ENCODE measurements at regions not wholly inside any gene's neighbourhood (a gene's known extent, or its start where the extent isn't known, plus 50 kb on each side); places are given as distances from the start of the nearest gene placed in this dataset.

DNA sequence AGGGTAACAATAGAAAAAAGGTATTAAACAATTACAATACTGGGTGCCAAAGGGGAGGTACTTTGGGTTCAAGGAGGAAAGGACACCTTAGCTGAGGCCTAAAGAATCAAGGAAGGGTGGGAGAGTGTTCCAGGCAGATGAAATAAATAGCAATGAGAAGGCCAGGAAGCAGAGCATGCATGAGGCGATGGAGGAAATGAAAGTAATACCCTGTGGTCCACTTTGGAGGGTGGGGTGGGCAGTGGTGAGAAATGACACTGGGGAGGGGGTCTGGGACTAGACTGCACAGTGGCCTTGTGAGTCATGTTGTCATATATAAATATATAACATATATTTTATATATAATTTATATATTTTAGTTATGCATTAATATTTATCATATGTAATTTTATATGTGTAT lies 55.9 kb downstream of the BHLHE40 start:
- no peak overlapping the region for H3K27ac ChIP-seq
- 66 to 83% methylated on average over 1 of the region's 1 CpG for WGBS, 2 donors
- no peak for DNase-seq
- no peaks in the 10 kb centered on the region for H3K4me1 ChIP-seq
- TF ChIP-seq POLR2A (IDR thresholded peaks at IDR 0.05) (no peak), EP300 (IDR thresholded peaks at IDR 0.05) (no peak), POLR2AphosphoS5 (IDR thresholded peaks at IDR 0.05) (no peak)
- TF ChIP-seq, protein P1, sequence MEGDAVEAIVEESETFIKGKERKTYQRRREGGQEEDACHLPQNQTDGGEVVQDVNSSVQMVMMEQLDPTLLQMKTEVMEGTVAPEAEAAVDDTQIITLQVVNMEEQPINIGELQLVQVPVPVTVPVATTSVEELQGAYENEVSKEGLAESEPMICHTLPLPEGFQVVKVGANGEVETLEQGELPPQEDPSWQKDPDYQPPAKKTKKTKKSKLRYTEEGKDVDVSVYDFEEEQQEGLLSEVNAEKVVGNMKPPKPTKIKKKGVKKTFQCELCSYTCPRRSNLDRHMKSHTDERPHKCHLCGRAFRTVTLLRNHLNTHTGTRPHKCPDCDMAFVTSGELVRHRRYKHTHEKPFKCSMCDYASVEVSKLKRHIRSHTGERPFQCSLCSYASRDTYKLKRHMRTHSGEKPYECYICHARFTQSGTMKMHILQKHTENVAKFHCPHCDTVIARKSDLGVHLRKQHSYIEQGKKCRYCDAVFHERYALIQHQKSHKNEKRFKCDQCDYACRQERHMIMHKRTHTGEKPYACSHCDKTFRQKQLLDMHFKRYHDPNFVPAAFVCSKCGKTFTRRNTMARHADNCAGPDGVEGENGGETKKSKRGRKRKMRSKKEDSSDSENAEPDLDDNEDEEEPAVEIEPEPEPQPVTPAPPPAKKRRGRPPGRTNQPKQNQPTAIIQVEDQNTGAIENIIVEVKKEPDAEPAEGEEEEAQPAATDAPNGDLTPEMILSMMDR (IDR thresholded peaks at IDR 0.05) = no peak
- no peaks in the 10 kb centered on the region for H3K36me3 ChIP-seq
- no peaks in the 10 kb centered on the region for H3K27me3 ChIP-seq
- no peaks in the 10 kb centered on the region for H3K9me3 ChIP-seq
- intact Hi-C loops (cut with DNase I) = no loop called here
- H3K4me3 ChIP-seq = no peak overlapping the region

DNA sequence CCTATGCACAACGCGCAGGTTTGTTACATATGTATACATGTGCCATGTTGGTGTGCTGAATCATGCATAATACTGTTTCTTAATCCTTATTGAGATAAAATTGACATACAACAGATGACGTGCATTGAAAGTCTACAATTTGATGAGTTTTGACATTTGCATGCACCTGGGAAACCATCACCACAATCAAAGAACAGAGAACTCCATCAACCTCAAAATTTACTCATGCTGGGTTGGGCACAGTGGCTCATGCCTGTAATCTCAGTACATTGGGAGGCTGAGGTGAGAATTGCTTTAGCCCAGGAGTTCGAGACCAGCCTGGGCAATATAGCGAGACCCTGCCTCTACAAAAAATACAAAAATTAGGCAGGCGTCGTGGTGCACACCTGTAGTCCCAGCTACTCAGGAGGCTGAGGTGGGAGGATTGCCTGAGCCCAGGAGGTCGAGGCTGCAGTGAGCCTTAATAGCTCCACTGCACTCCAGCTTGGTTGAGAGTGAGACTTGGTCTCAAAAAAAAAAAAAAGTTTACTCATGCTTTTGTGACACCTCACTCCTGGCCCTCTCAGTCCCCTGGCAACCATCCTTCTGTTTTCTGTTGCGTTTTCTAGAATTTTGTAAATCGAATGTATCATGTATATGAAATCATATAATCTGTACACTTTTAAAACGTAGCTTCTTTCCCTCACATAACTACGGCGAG lies 56.6 kb downstream of the BHLHE40 start:
- Histone ChIP-seq H3K36me3 (no peaks in the 10 kb centered on the region), H3K27ac (no peak overlapping the region), H3K4me3 (no peak overlapping the region), H3K4me1 (no peaks in the 10 kb centered on the region), H3K9me3 (no peaks in the 10 kb centered on the region), H3K27me3 (no peaks in the 10 kb centered on the region)
- no peak for TF ChIP-seq EP300 (IDR thresholded peaks at IDR 0.05)
- intact Hi-C loops (cut with DNase I) = no loop called here
- no peak for DNase-seq
- 87 to 89% methylated on average over 13 of the region's 13 CpGs for WGBS, 2 donors

DNA sequence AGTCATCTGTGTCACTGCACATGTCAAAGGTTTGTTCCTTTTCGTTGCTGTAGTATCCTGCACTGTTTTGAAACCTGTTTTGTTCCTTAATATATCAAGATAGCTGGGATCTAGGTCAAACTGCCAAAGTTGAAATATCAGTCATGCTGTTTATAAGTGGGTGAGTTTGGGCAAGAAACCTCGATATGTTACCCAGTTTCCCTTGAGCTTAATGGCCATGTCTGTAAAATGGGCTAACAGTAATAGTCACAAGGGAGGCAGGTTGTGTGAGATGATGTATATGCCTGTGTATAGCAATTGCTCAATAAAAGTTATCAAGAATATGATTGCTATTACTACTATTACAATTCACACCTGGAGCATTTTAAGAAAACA lies 57.1 kb downstream of the BHLHE40 start:
- H3K27me3 ChIP-seq = no peaks in the 10 kb centered on the region
- no peak for DNase-seq
- H3K27ac ChIP-seq = no peak overlapping the region
- TF ChIP-seq POLR2AphosphoS5 (IDR thresholded peaks at IDR 0.05) (no peak), POLR2A (IDR thresholded peaks at IDR 0.05) (no peak), EP300 (IDR thresholded peaks at IDR 0.05) (no peak)
- TF ChIP-seq, protein P1 (IDR thresholded peaks at IDR 0.05) = no peak
- no peaks in the 10 kb centered on the region for H3K4me1 ChIP-seq
- no peaks in the 10 kb centered on the region for H3K9me3 ChIP-seq
- intact Hi-C loops (cut with DNase I) = no loop called here
- WGBS, 2 donors = 62 to 82% methylated on average over 2 of the region's 2 CpGs
- H3K36me3 ChIP-seq = no peaks in the 10 kb centered on the region
- H3K4me3 ChIP-seq = no peak overlapping the region

DNA sequence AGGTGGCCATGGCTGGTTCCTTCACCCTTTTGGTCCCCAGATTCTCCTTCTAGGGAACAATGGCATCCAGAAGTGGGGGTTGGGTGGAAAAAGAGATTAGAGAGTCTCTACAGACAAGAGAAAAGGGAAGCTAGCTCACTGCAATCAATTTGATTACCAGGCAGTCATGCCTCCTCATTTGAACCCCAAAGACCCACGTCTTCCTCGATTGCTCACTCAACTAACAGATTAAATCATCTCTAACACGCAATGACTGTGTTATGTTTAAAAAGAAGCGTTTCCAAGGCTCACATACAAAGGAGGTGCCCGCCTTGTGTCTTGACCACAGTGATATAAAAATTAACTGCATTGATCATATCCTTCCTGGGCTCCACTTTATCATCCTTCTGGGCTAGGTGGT lies 57.6 kb downstream of the BHLHE40 start:
- intact Hi-C loops (cut with DNase I) = no loop called here
- Histone ChIP-seq H3K9me3 (no peaks in the 10 kb centered on the region), H3K4me1 (no peaks in the 10 kb centered on the region), H3K27me3 (no peaks in the 10 kb centered on the region), H3K27ac (no peak overlapping the region), H3K36me3 (no peaks in the 10 kb centered on the region), H3K4me3 (no peak overlapping the region)
- WGBS, 2 donors = 78 to 80% methylated on average over 5 of the region's 5 CpGs
- no peak for DNase-seq
- TF ChIP-seq POLR2A (IDR thresholded peaks at IDR 0.05) = no peak
- no peak for TF ChIP-seq EP300 (IDR thresholded peaks at IDR 0.05)
- no peak for TF ChIP-seq POLR2AphosphoS5 (IDR thresholded peaks at IDR 0.05)
- TF ChIP-seq, protein P1 (IDR thresholded peaks at IDR 0.05) = no peak

DNA sequence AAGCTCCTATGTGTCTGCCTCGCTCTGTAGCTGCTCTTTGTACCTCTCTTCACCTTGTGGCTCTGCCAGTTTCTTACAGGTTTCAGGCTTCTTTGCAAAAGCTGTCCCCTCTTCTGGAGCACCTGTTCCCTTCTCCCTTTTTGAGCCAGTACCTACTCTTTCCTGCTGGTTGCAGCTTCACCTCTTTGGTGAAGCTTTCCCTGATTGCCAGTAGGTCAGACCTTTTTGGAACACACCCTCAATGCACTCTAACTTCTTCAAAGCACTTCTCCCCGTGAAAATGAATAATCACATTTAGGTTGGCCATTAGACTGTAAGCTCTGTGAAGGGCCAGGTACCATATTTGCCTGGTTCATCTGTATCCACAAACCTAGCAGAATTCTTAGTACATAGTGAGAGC lies 60.3 kb downstream of the BHLHE40 start:
- Histone ChIP-seq H3K9me3 (no peaks in the 10 kb centered on the region), H3K27me3 (no peaks in the 10 kb centered on the region), H3K27ac (no peak overlapping the region), H3K4me3 (no peak overlapping the region), H3K4me1 (no peaks in the 10 kb centered on the region), H3K36me3 (no peaks in the 10 kb centered on the region)
- WGBS, 2 donors = 86 to 93% methylated on average over 2 of the region's 2 CpGs
- no peak for DNase-seq
- no peak for TF ChIP-seq POLR2AphosphoS5 (IDR thresholded peaks at IDR 0.05)
- TF ChIP-seq, protein P1 (IDR thresholded peaks at IDR 0.05) = no peak
- no peak for TF ChIP-seq POLR2A (IDR thresholded peaks at IDR 0.05)
- TF ChIP-seq EP300 (IDR thresholded peaks at IDR 0.05) = no peak
- intact Hi-C loops (cut with DNase I) = no loop called here
